ENCODE measurements at regions not wholly inside any gene's neighbourhood (a gene's known extent, or its start where the extent isn't known, plus 50 kb on each side); places are given as distances from the start of the nearest gene placed in this dataset.
"Not testable (repeated sequence)": the region's sequence is repeated elsewhere in the genome, so short reads cannot be mapped to it uniquely, and the experiment has no call there.

GRCh38 chr15:85198432-85198831 lies 182.0 kb upstream of the AKAP13 start:
- not testable (repeated sequence) for TF ChIP-seq USF2 (IDR thresholded peaks at IDR 0.05; ENCODE audit: borderline replicate concordance, low read depth, low read length); GABPA (IDR thresholded peaks at IDR 0.05; ENCODE audit: low read depth); CTCF (IDR thresholded peaks at IDR 0.05); ELF1 (IDR thresholded peaks at IDR 0.05); NRF1 (IDR thresholded peaks at IDR 0.05; ENCODE audit: low read depth, low read length); REST (IDR thresholded peaks at IDR 0.05; ENCODE audit: low read depth, low read length); EP300 (IDR thresholded peaks at IDR 0.05; ENCODE audit: borderline replicate concordance in 1 of 2, low read depth in 1 of 2, low read length in 1 of 2); GATA2 (CRISPR knock-in tag; IDR thresholded peaks at IDR 0.05); EZH2phosphoT487 (IDR thresholded peaks at IDR 0.05; ENCODE audit: borderline replicate concordance, low read depth); SMC3 (IDR thresholded peaks at IDR 0.05; ENCODE audit: low read depth, low read length); CHD2 (IDR thresholded peaks at IDR 0.05; ENCODE audit: low read length, partially characterized antibody); NFIC (IDR thresholded peaks at IDR 0.05; ENCODE audit: borderline replicate concordance); TAF1 (IDR thresholded peaks at IDR 0.05; ENCODE audit: borderline replicate concordance, low read depth, low read length)

Data from SK-N-SH (cell line).